ENCODE measurements at regions not wholly inside any gene's neighbourhood (a gene's known extent, or its start where the extent isn't known, plus 50 kb on each side); places are given as distances from the start of the nearest gene placed in this dataset.

DNA sequence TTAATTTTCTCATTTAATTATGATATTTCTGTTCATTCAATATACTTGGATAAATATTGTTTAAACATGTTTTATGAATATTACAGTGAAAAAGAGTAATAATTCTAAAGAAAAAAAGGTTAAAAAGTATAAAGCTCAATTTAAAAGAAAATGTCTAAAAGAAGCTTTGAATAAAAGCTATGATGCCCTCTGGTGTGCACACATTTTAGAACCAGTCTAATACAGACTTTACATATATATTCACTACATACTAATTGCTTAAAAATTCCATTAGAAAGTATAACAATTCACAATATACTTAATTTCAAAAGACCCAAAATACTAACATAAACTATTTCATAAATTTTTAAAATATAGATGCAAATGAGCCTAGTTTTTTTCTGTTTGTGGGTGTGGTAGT lies 909.1 kb upstream of the ROBO1 start:
- Histone ChIP-seq H3K36me3 (ENCODE audit: control insufficient read depth in 2 of 2, insufficient read depth in 2 of 2, low read length in 1 of 2) (no peaks in the 10 kb centered on the region), H3K9me3 (ENCODE audit: control insufficient read depth in 2 of 2, insufficient read depth in 1 of 2, low read length in 1 of 2) (no peaks in the 10 kb centered on the region), H3K4me3 (ENCODE audit: low read length in 2 of 2) (no peak overlapping the region), H3K27ac (ENCODE audit: low read depth in 1 of 2, low read length in 1 of 2) (no peak overlapping the region), H3K4me1 (ENCODE audit: control insufficient read depth in 2 of 2, insufficient read depth in 2 of 2, low read length in 2 of 2) (no peaks in the 10 kb centered on the region), H3K27me3 (ENCODE audit: control insufficient read depth in 2 of 2, insufficient read depth in 1 of 2, low read length in 1 of 2) (no peaks in the 10 kb centered on the region)
- no peak for DNase-seq (ENCODE audit: low read depth in 6 of 9, low spot score in 9 of 9)

- H3K27me3 ChIP-seq (ENCODE audit: control insufficient read depth in 2 of 2, insufficient read depth in 1 of 2, low read length in 1 of 2), result no peaks in the 10 kb centered on the region
- 78% methylated on average over 2 of the region's 2 CpGs for WGBS
- no peak overlapping the region for H3K27ac ChIP-seq (ENCODE audit: low read depth in 1 of 2, low read length in 1 of 2)
- H3K9me3 ChIP-seq (ENCODE audit: control insufficient read depth in 2 of 2, insufficient read depth in 1 of 2, low read length in 1 of 2), result no peaks in the 10 kb centered on the region
- H3K4me3 ChIP-seq (ENCODE audit: low read length in 2 of 2), result no peak overlapping the region
- no peaks in the 10 kb centered on the region for H3K4me1 ChIP-seq (ENCODE audit: control insufficient read depth in 2 of 2, insufficient read depth in 2 of 2, low read length in 2 of 2)
- H3K36me3 ChIP-seq (ENCODE audit: control insufficient read depth in 2 of 2, insufficient read depth in 2 of 2, low read length in 1 of 2), result no peaks in the 10 kb centered on the region
- no peak for DNase-seq (ENCODE audit: low read depth in 6 of 9, low spot score in 9 of 9)
Measured at GRCh38 chr3:80676261-80676660, 908.5 kb upstream of the ROBO1 start.

GRCh38 chr3:80675790-80676189 lies 908.0 kb upstream of the ROBO1 start:
- DNase-seq (ENCODE audit: low read depth in 6 of 9, low spot score in 9 of 9), result no peak
- H3K4me3 ChIP-seq (ENCODE audit: low read length in 2 of 2), result no peak overlapping the region
- no peaks in the 10 kb centered on the region for H3K9me3 ChIP-seq (ENCODE audit: control insufficient read depth in 2 of 2, insufficient read depth in 1 of 2, low read length in 1 of 2)
- H3K27me3 ChIP-seq (ENCODE audit: control insufficient read depth in 2 of 2, insufficient read depth in 1 of 2, low read length in 1 of 2), result no peaks in the 10 kb centered on the region
- no peaks in the 10 kb centered on the region for H3K36me3 ChIP-seq (ENCODE audit: control insufficient read depth in 2 of 2, insufficient read depth in 2 of 2, low read length in 1 of 2)
- no peaks in the 10 kb centered on the region for H3K4me1 ChIP-seq (ENCODE audit: control insufficient read depth in 2 of 2, insufficient read depth in 2 of 2, low read length in 2 of 2)
- no peak overlapping the region for H3K27ac ChIP-seq (ENCODE audit: low read depth in 1 of 2, low read length in 1 of 2)
- WGBS, result 84% methylated on average over 4 of the region's 4 CpGs

- H3K4me1 ChIP-seq (ENCODE audit: control insufficient read depth in 2 of 2, insufficient read depth in 2 of 2, low read length in 2 of 2), result no peaks in the 10 kb centered on the region
- H3K4me3 ChIP-seq (ENCODE audit: low read length in 2 of 2), result no peak overlapping the region
- no peak overlapping the region for H3K27ac ChIP-seq (ENCODE audit: low read depth in 1 of 2, low read length in 1 of 2)
- H3K27me3 ChIP-seq (ENCODE audit: control insufficient read depth in 2 of 2, insufficient read depth in 1 of 2, low read length in 1 of 2), result no peaks in the 10 kb centered on the region
- peaks cover 0 to 8% of the 10 kb centered on the region in 2 donors for H3K9me3 ChIP-seq (ENCODE audit: control insufficient read depth in 2 of 2, insufficient read depth in 1 of 2, low read length in 1 of 2)
- no peaks in the 10 kb centered on the region for H3K36me3 ChIP-seq (ENCODE audit: control insufficient read depth in 2 of 2, insufficient read depth in 2 of 2, low read length in 1 of 2)
- 75% methylated on average over 4 of the region's 4 CpGs for WGBS
- DNase-seq (ENCODE audit: low read depth in 6 of 9, low spot score in 9 of 9), result no peak
Measured at GRCh38 chr3:80668600-80669294, 900.9 kb upstream of the ROBO1 start.

DNA sequence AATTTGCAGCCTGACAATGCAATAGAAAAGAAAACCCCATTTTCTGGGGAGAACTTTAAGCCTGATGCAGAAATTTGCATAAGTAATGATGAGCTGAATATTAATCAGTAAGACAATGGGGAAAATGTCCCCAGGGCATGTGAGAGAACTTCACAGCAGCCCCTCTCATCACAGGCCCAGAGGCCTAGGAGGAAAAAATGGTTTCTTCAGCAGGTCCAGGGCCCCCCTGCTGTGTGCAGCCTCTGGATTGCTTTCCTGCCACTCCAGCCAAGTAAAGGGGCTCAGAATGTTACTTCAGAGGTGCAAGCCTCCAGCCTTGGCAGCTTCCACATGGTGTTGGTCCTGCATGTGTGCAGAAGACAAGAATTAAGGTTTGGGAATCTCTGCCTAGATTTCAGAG lies 900.3 kb upstream of the ROBO1 start:
- Histone ChIP-seq H3K4me3 (ENCODE audit: low read length in 2 of 2) (no peak overlapping the region), H3K27ac (ENCODE audit: low read depth in 1 of 2, low read length in 1 of 2) (no peak overlapping the region), H3K27me3 (ENCODE audit: control insufficient read depth in 2 of 2, insufficient read depth in 1 of 2, low read length in 1 of 2) (no peaks in the 10 kb centered on the region), H3K36me3 (ENCODE audit: control insufficient read depth in 2 of 2, insufficient read depth in 2 of 2, low read length in 1 of 2) (no peaks in the 10 kb centered on the region), H3K9me3 (ENCODE audit: control insufficient read depth in 2 of 2, insufficient read depth in 1 of 2, low read length in 1 of 2) (peaks cover 0 to 8% of the 10 kb centered on the region in 2 donors), H3K4me1 (ENCODE audit: control insufficient read depth in 2 of 2, insufficient read depth in 2 of 2, low read length in 2 of 2) (no peaks in the 10 kb centered on the region)
- no peak for DNase-seq (ENCODE audit: low read depth in 6 of 9, low spot score in 9 of 9)

DNA sequence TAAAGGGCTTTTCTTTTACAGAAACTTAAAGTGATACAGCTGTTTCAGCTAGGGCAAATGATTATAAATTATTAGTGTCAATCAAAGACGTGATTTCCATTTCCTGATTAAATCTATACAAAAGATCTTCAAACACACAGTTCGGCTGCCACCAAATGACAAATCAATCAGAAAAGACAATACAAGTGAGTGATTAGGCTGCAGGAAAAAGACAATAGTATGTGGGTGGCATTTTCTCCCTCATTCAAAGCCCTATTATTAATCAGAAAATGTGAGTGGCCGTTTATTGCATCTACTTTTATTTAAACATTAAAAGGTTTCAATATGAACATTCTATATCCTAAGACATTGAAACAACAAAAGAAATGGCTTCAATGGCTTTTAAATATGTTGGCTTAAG lies 895.6 kb upstream of the ROBO1 start:
- Histone ChIP-seq H3K9me3 (ENCODE audit: control insufficient read depth in 2 of 2, insufficient read depth in 1 of 2, low read length in 1 of 2) (peaks cover 0 to 4% of the 10 kb centered on the region in 2 donors), H3K4me1 (ENCODE audit: control insufficient read depth in 2 of 2, insufficient read depth in 2 of 2, low read length in 2 of 2) (no peaks in the 10 kb centered on the region), H3K4me3 (ENCODE audit: low read length in 2 of 2) (no peak overlapping the region), H3K27me3 (ENCODE audit: control insufficient read depth in 2 of 2, insufficient read depth in 1 of 2, low read length in 1 of 2) (no peaks in the 10 kb centered on the region), H3K36me3 (ENCODE audit: control insufficient read depth in 2 of 2, insufficient read depth in 2 of 2, low read length in 1 of 2) (no peaks in the 10 kb centered on the region), H3K27ac (ENCODE audit: low read depth in 1 of 2, low read length in 1 of 2) (no peak overlapping the region)
- 70% methylated on average over 3 of the region's 3 CpGs for WGBS
- DNase-seq (ENCODE audit: low read depth in 6 of 9, low spot score in 9 of 9), result no peak

DNA sequence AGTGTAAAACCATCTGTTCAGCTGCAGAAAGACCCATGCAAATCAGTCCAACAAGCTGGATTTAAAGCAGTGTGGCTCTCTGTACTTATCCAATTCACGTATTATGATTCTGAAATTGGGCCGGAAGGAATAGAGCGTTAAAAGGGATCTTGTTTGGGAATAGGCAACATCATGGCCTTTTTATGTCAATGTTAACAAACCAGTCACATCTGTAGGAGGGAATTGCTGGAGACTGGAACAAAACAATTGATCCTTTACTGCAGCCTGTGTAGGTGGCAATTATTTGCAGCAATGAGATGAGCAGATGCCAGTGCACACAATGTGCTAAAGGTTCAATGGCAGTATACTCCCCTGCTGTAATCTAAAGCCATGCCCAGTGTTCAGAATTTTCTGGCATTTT lies 887.4 kb upstream of the ROBO1 start:
- Histone ChIP-seq H3K4me1 (ENCODE audit: control insufficient read depth in 2 of 2, insufficient read depth in 2 of 2, low read length in 2 of 2) (no peaks in the 10 kb centered on the region), H3K4me3 (ENCODE audit: low read length in 2 of 2) (no peak overlapping the region), H3K9me3 (ENCODE audit: control insufficient read depth in 2 of 2, insufficient read depth in 1 of 2, low read length in 1 of 2) (peaks cover 2 to 7% of the 10 kb centered on the region in 2 donors), H3K36me3 (ENCODE audit: control insufficient read depth in 2 of 2, insufficient read depth in 2 of 2, low read length in 1 of 2) (no peaks in the 10 kb centered on the region), H3K27ac (ENCODE audit: low read depth in 1 of 2, low read length in 1 of 2) (no peak overlapping the region), H3K27me3 (ENCODE audit: control insufficient read depth in 2 of 2, insufficient read depth in 1 of 2, low read length in 1 of 2) (no peaks in the 10 kb centered on the region)
- WGBS, result 97% methylated on average over 3 of the region's 3 CpGs
- DNase-seq (ENCODE audit: low read depth in 6 of 9, low spot score in 9 of 9), result no peak

DNA sequence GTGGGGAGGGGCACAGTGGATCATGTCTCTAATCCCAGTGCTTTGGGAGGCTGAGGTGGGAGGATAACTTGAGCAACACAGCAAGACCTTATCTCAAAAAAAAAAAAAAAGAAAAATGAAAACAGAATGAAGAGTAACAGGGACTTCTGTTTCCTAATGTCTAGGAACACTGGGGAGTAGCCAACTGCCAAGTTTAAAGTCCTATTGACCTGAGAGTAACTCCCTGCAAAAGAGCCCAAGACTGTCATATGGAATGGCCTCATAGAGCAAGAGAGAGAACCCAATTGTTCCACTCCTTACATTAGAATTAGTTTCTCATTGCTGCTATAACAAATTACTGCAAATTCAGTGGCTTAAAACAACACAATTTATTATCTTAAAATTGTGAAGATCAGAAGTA lies 881.4 kb upstream of the ROBO1 start:
- no peak overlapping the region for H3K4me3 ChIP-seq (ENCODE audit: low read length in 2 of 2)
- H3K9me3 ChIP-seq (ENCODE audit: control insufficient read depth in 2 of 2, insufficient read depth in 1 of 2, low read length in 1 of 2), result peaks cover 0 to 7% of the 10 kb centered on the region in 2 donors
- no peaks in the 10 kb centered on the region for H3K36me3 ChIP-seq (ENCODE audit: control insufficient read depth in 2 of 2, insufficient read depth in 2 of 2, low read length in 1 of 2)
- H3K27ac ChIP-seq (ENCODE audit: low read depth in 1 of 2, low read length in 1 of 2), result no peak overlapping the region
- no peak for DNase-seq (ENCODE audit: low read depth in 6 of 9, low spot score in 9 of 9)
- H3K4me1 ChIP-seq (ENCODE audit: control insufficient read depth in 2 of 2, insufficient read depth in 2 of 2, low read length in 2 of 2), result no peaks in the 10 kb centered on the region
- H3K27me3 ChIP-seq (ENCODE audit: control insufficient read depth in 2 of 2, insufficient read depth in 1 of 2, low read length in 1 of 2), result no peaks in the 10 kb centered on the region

- H3K36me3 ChIP-seq (ENCODE audit: control insufficient read depth in 2 of 2, insufficient read depth in 2 of 2, low read length in 1 of 2), result no peaks in the 10 kb centered on the region
- 85% methylated on average over 4 of the region's 4 CpGs for WGBS
- no peak overlapping the region for H3K27ac ChIP-seq (ENCODE audit: low read depth in 1 of 2, low read length in 1 of 2)
- no peaks in the 10 kb centered on the region for H3K27me3 ChIP-seq (ENCODE audit: control insufficient read depth in 2 of 2, insufficient read depth in 1 of 2, low read length in 1 of 2)
- H3K4me1 ChIP-seq (ENCODE audit: control insufficient read depth in 2 of 2, insufficient read depth in 2 of 2, low read length in 2 of 2), result no peaks in the 10 kb centered on the region
- no peak overlapping the region for H3K4me3 ChIP-seq (ENCODE audit: low read length in 2 of 2)
- no peaks in the 10 kb centered on the region for H3K9me3 ChIP-seq (ENCODE audit: control insufficient read depth in 2 of 2, insufficient read depth in 1 of 2, low read length in 1 of 2)
- DNase-seq (ENCODE audit: low read depth in 6 of 9, low spot score in 9 of 9), result no peak
Measured at GRCh38 chr3:80643421-80643820, 875.6 kb upstream of the ROBO1 start.

Measured in thymus (tissue), 11 donors.